IMR-90 (cell line): ENCODE measurements at regions not wholly inside any gene's neighbourhood (a gene's known extent, or its start where the extent isn't known, plus 50 kb on each side); places are given as distances from the start of the nearest gene placed in this dataset.

ENCODE experiments used
- ATAC-seq: fragments of 200-7000 bp; cut with Tn5 transposase; 2 replicates; pipeline ENCODE4 v1.9.1; 2020; ENCODE audit warnings: low read depth, mild to moderate bottlenecking, moderate library complexity
- BruUV-seq: library from RNA; stranded (reverse); fragments of 400-500 nt; replicated peaks from 2 replicates; lab custom pipeline; 2021; lab: Mats Ljungman, UMichigan
- CTCF ChIA-PET: fragments of 300-600 bp; formaldehyde crosslinking; extraction: SDS; loops from one replicate; lab custom pipeline; 2021; ENCODE audit warnings: antibody characterized with exemption; lab: Yijun Ruan, JAX
- POLR2A ChIA-PET: fragments of 300-600 bp; sonication (Branson Sonifier 250); formaldehyde crosslinking; loops from one replicate; lab custom pipeline; 2022; ENCODE audit warnings: antibody characterized with exemption; ENCODE audit not compliant: unreplicated experiment; lab: Charles Lee
- DNase-seq: peaks from one replicate; pipeline ENCODE4 v3.0.0; 2013
- H2AFZ ChIP-seq: replicated peaks from 2 replicates; pipeline ENCODE3; 2013; ENCODE audit warnings: low read length, mild to moderate bottlenecking; ENCODE audit not compliant: poor library complexity
- H2AK5ac ChIP-seq: 2 replicates; pipeline ENCODE4 v1.6.1; 2013; ENCODE audit warnings: low read depth, low read length, inconsistent platforms
- H2AK9ac ChIP-seq: replicated peaks from 2 replicates; pipeline ENCODE3; 2013; ENCODE audit warnings: mild to moderate bottlenecking, low read depth, low read length, moderate library complexity; ENCODE audit not compliant: poor library complexity
- H2BK120ac ChIP-seq: 2 replicates; pipeline ENCODE4 v1.6.1; 2013; ENCODE audit warnings: low read depth, low read length, inconsistent platforms
- H2BK15ac ChIP-seq: 3 replicates; pipeline ENCODE4 v1.6.1; 2013; ENCODE audit warnings: low read depth, low read length, inconsistent platforms
- H2BK20ac ChIP-seq: 2 replicates; pipeline ENCODE4 v1.6.1; 2013; ENCODE audit warnings: low read depth, mild to moderate bottlenecking, inconsistent platforms, low read length, moderate library complexity
- H2BK5ac ChIP-seq: 2 replicates; pipeline ENCODE4 v1.6.1; 2013; ENCODE audit warnings: mild to moderate bottlenecking, low read depth, low read length, inconsistent platforms; ENCODE audit not compliant: poor library complexity, severe bottlenecking
- H3K14ac ChIP-seq: replicated peaks from 2 replicates; pipeline ENCODE4 v1.6.1; 2013; ENCODE audit warnings: low read depth, low read length, inconsistent platforms
- H3K18ac ChIP-seq: 2 replicates; pipeline ENCODE4 v1.6.1; 2013; ENCODE audit warnings: low read depth, low read length, control low read depth
- H3K23ac ChIP-seq: 2 replicates; pipeline ENCODE4 v1.6.1; 2013; ENCODE audit warnings: low read depth, low read length, inconsistent platforms
- H3K27ac ChIP-seq: 2 replicates; pipeline ENCODE4 v1.5.1; 2013; ENCODE audit warnings: mild to moderate bottlenecking, control low read depth, low read length; ENCODE audit not compliant: insufficient read depth
- H3K27me3 ChIP-seq: 2 replicates; pipeline ENCODE4 v1.6.1; 2013; ENCODE audit warnings: low read length; ENCODE audit not compliant: control insufficient read depth, insufficient read depth
- H3K36me3 ChIP-seq: 2 replicates; pipeline ENCODE4 v1.6.1; 2013; ENCODE audit warnings: low read length, mixed read lengths; ENCODE audit not compliant: control insufficient read depth, insufficient read depth
- H3K4ac ChIP-seq: 2 replicates; pipeline ENCODE4 v1.6.1; 2013; ENCODE audit warnings: low read depth, low read length, inconsistent platforms
- H3K4me1 ChIP-seq: 2 replicates; pipeline ENCODE4 v1.6.1; 2013; ENCODE audit warnings: low read length, mixed read lengths; ENCODE audit not compliant: control insufficient read depth, insufficient read depth
- H3K4me2 ChIP-seq: 2 replicates; pipeline ENCODE4 v1.6.1; 2013; ENCODE audit warnings: low read depth, mild to moderate bottlenecking, control low read depth, low read length, moderate library complexity
- H3K4me3 ChIP-seq: 2 replicates; pipeline ENCODE4 v1.5.1; 2013; ENCODE audit warnings: low read depth, mild to moderate bottlenecking, control low read depth, low read length, moderate library complexity; ENCODE audit not compliant: insufficient read depth
- H3K56ac ChIP-seq: 2 replicates; pipeline ENCODE4 v1.6.1; 2013; ENCODE audit warnings: low read length, inconsistent platforms; ENCODE audit not compliant: insufficient read depth; ENCODE audit errors: extremely low read depth
- H3K79me1 ChIP-seq, 2 experiments: 2 replicates each; pipeline ENCODE4 v1.6.1; 2013; ENCODE audit warnings: low read length in 2 of 2, inconsistent platforms in 1 of 2, low read depth in 1 of 2
- H3K9ac ChIP-seq: 2 replicates; pipeline ENCODE4 v1.6.1; 2013; ENCODE audit warnings: low read depth, low read length, control low read depth
- H3K9me1 ChIP-seq: 2 replicates; pipeline ENCODE4 v1.6.1; 2013; ENCODE audit warnings: low read length, inconsistent platforms; ENCODE audit not compliant: insufficient read depth
- H3K9me3 ChIP-seq: 2 replicates; pipeline ENCODE4 v1.6.1; 2013; ENCODE audit warnings: low read length; ENCODE audit not compliant: control insufficient read depth, insufficient read depth
- H4K20me1 ChIP-seq: 2 replicates; pipeline ENCODE4 v1.6.1; 2013; ENCODE audit warnings: low read length, inconsistent platforms; ENCODE audit not compliant: insufficient read depth
- H4K5ac ChIP-seq: 2 replicates; pipeline ENCODE4 v1.6.1; 2013; ENCODE audit warnings: mild to moderate bottlenecking, low read depth, low read length, control low read depth
- H4K8ac ChIP-seq, 2 experiments: 2 replicates each; pipeline ENCODE4 v1.6.1; 2013; ENCODE audit warnings: low read depth in 2 of 2, low read length in 2 of 2, control low read depth in 1 of 2, inconsistent platforms in 1 of 2
- H4K91ac ChIP-seq: 2 replicates; pipeline ENCODE4 v1.6.1; 2013; ENCODE audit warnings: low read depth, low read length, inconsistent platforms; ENCODE audit not compliant: insufficient read depth
- BHLHE40 ChIP-seq: fragments of 150-350 bp; IDR thresholded peaks from 2 replicates; pipeline ENCODE4 v1.6.1; 2016; ENCODE audit warnings: mild to moderate bottlenecking, low read depth, low read length
- CEBPB ChIP-seq: IDR thresholded peaks from 2 replicates; pipeline ENCODE4 v1.6.1; 2012; ENCODE audit warnings: low read depth, low read length, improper control_type of control experiment
- CHD1 ChIP-seq: IDR thresholded peaks from 2 replicates; pipeline ENCODE4 v1.6.1; 2012; ENCODE audit warnings: low read depth, low read length, improper control_type of control experiment
- CTCF ChIP-seq: conservative IDR thresholded peaks from 2 replicates; pipeline ENCODE4 v1.5.1; 2012; ENCODE audit warnings: mild to moderate bottlenecking, low read depth, low read length, improper control_type of control experiment
- ELK1 ChIP-seq: fragments of 150-350 bp; IDR thresholded peaks from 2 replicates; pipeline ENCODE4 v1.6.1; 2016; ENCODE audit warnings: low read depth, mild to moderate bottlenecking, low read length, moderate library complexity, borderline replicate concordance
- FOS ChIP-seq: fragments of 150-350 bp; IDR thresholded peaks from 2 replicates; pipeline ENCODE4 v1.6.1; 2016; ENCODE audit warnings: low read depth, low read length
- MAFK ChIP-seq: IDR thresholded peaks from 2 replicates; pipeline ENCODE4 v1.6.1; 2012; ENCODE audit warnings: low read depth, low read length, improper control_type of control experiment
- MAZ ChIP-seq: IDR thresholded peaks from 2 replicates; pipeline ENCODE4 v1.6.1; 2012; ENCODE audit warnings: low read depth, mild to moderate bottlenecking, low read length, improper control_type of control experiment, moderate library complexity, borderline replicate concordance
- MXI1 ChIP-seq: IDR thresholded peaks from 2 replicates; pipeline ENCODE4 v1.6.1; 2012; ENCODE audit warnings: low read depth, mild to moderate bottlenecking, low read length, moderate library complexity, borderline replicate concordance
- NFE2L2 ChIP-seq: fragments of 150-350 bp; IDR thresholded peaks from 2 replicates; pipeline ENCODE4 v1.6.1; 2016; ENCODE audit warnings: low read depth, mild to moderate bottlenecking, low read length
- POLR2A ChIP-seq: IDR thresholded peaks from 2 replicates; pipeline ENCODE4 v1.6.1; 2012; ENCODE audit warnings: mild to moderate bottlenecking, low read depth, low read length
- RAD21 ChIP-seq: IDR thresholded peaks from 2 replicates; pipeline ENCODE4 v1.6.1; 2012; ENCODE audit warnings: low read length, improper control_type of control experiment
- RCOR1 ChIP-seq: IDR thresholded peaks from 2 replicates; pipeline ENCODE4 v1.6.1; 2012; ENCODE audit warnings: mild to moderate bottlenecking, low read length, improper control_type of control experiment; ENCODE audit not compliant: insufficient replicate concordance
- RFX5 ChIP-seq: IDR thresholded peaks from 2 replicates; pipeline ENCODE4 v1.8.0; 2012; ENCODE audit warnings: low read depth, mild to moderate bottlenecking, low read length, moderate library complexity
- SMC3 ChIP-seq: fragments of 150-350 bp; IDR thresholded peaks from 2 replicates; pipeline ENCODE4 v1.6.1; 2016; ENCODE audit warnings: low read depth, mild to moderate bottlenecking, antibody characterized with exemption, low read length, moderate library complexity
- USF2 ChIP-seq: fragments of 150-350 bp; IDR thresholded peaks from 2 replicates; pipeline ENCODE4 v1.6.1; 2017; ENCODE audit warnings: mild to moderate bottlenecking, antibody characterized with exemption, low read length, low read depth
- WGBS, 2 experiments: methylation state at CpG; one replicate each; pipeline versions ENCODE4 v1.1.5 to v1.1.7; 2013; ENCODE audit warnings: missing lambda C conversion rate in 2 of 2; ENCODE audit not compliant: insufficient read length in 1 of 2; ENCODE audit errors: extremely low coverage in 2 of 2; 5-methylcytosine and 5-hydroxymethylcytosine counted together
- dilution Hi-C: fragments of 300-500 bp; cut with HindIII; formaldehyde crosslinking; loops from one replicate; pipeline ENCODE4 v1.14.3; 2018; ENCODE audit warnings: low sequenced_read_pairs; ENCODE audit not compliant: unreplicated experiment
- in situ Hi-C: fragments of 300-500 bp; cut with MboI; formaldehyde crosslinking; loops from 3 replicates; pipeline ENCODE4 v1.14.3; 2019; ENCODE audit warnings: low sequenced_read_pairs, inconsistent platforms, mixed read lengths
- intact Hi-C: fragments of 100-400 bp; cut with micrococcal nuclease; formaldehyde crosslinking; loops from 2 replicates; pipeline ENCODE4 v1.10.0; 2022

GRCh38 chr12:95415451-95415850 is 58.5 kb upstream of the METAP2 start:
- DNase-seq, result no peak
- Histone ChIP-seq H3K9me3 (no peaks in the 10 kb centered on the region), H3K27ac (no peak overlapping the region), H2BK20ac (no peak overlapping the region), H3K23ac (no peak overlapping the region), H2BK120ac (no peak overlapping the region), H2AK9ac (no peak overlapping the region), H3K56ac (no peak overlapping the region), H3K4ac (no peak overlapping the region), H2AK5ac (no peak overlapping the region), H4K8ac (no peak overlapping the region), H2BK15ac (no peak overlapping the region), H3K36me3 (no peaks in the 10 kb centered on the region), H3K4me2 (no peak overlapping the region), H3K18ac (no peak overlapping the region), H3K14ac (no peak overlapping the region; the same call in 1 of the 2 replicates), H3K27me3 (no peaks in the 10 kb centered on the region), H3K79me1 (no peaks in the 10 kb centered on the region), H4K20me1 (no peaks in the 10 kb centered on the region), H3K9me1 (no peaks in the 10 kb centered on the region), H3K9ac (no peak overlapping the region), H3K4me3 (no peak overlapping the region), H4K91ac (no peak overlapping the region), H2BK5ac (no peak overlapping the region), H4K5ac (no peak overlapping the region), H2AFZ (no peak overlapping the region), H3K4me1 (peaks cover 5% of the 10 kb centered on the region)
- no TSS peak for BruUV-seq
- in situ Hi-C loops, result no loop called here
- CTCF ChIA-PET, result no interaction called here
- no peak for ATAC-seq
- dilution Hi-C loops, result no loop called here
- intact Hi-C loops, result no loop called here
- POLR2A ChIA-PET, result interaction anchor here (0.6 kb wide), 1 partner anchor 123 kb away, joined by 6 read pairs; no protein-coding TSS in a partner anchor
- TF ChIP-seq POLR2A (no peak), MXI1 (no peak), CEBPB (no peak), CHD1 (no peak), ELK1 (no peak), USF2 (no peak), RCOR1 (no peak), RAD21 (no peak), NFE2L2 (no peak), MAFK (no peak), BHLHE40 (no peak), CTCF (no peak), RFX5 (no peak), SMC3 (no peak), MAZ (no peak), FOS (no peak)
- whole genome bisulfite sequencing, 2 experiments, result no CpG with 5 or more reads among the region's 1 CpG
